SU-DHL-6 (cell line): ENCODE measurements at regions not wholly inside any gene's neighbourhood (a gene's known extent, or its start where the extent isn't known, plus 50 kb on each side); places are given as distances from the start of the nearest gene placed in this dataset.

Experiments
- H2AFZ ChIP-seq: fragments of 200-600 bp; sonication (generic); 2 replicates; pipeline ENCODE4 v1.6.1; 2014; ENCODE audit warnings: low read depth, mild to moderate bottlenecking, moderate library complexity, mixed read lengths, antibody characterized with exemption, low read length; ENCODE audit not compliant: severe bottlenecking
- H3F3A ChIP-seq: fragments of 200-600 bp; shearing (Covaris generic); 2 replicates; pipeline ENCODE4 v1.6.0; 2016; ENCODE audit warnings: antibody characterized with exemption, mild to moderate bottlenecking; ENCODE audit not compliant: insufficient read depth
- H3K27ac ChIP-seq: fragments of 200-600 bp; sonication (generic); 2 replicates; pipeline ENCODE4 v1.5.1; 2016; ENCODE audit warnings: low read depth, mild to moderate bottlenecking, low read length, moderate library complexity, mixed read lengths
- H3K27me3 ChIP-seq: fragments of 200-600 bp; sonication (generic), shearing (Covaris generic); 2 replicates; pipeline ENCODE4 v1.6.0; 2014; ENCODE audit warnings: mild to moderate bottlenecking, low read length
- H3K36me3 ChIP-seq: fragments of 200-600 bp; sonication (generic); 2 replicates; pipeline ENCODE4 v1.6.1; 2014; ENCODE audit warnings: mild to moderate bottlenecking, low read length, mixed read lengths
- H3K4me2 ChIP-seq: fragments of 300-600, 200-600 bp; shearing (Covaris generic), sonication (generic); 2 replicates; pipeline ENCODE4 v1.6.0; 2014; ENCODE audit warnings: low read length, low read depth, mild to moderate bottlenecking; ENCODE audit not compliant: poor library complexity, severe bottlenecking
- H3K4me3 ChIP-seq: fragments of 200-600 bp; sonication (generic); 2 replicates; pipeline ENCODE4 v1.5.1; 2014; ENCODE audit warnings: antibody characterized with exemption, low read length, mild to moderate bottlenecking, mixed read lengths; ENCODE audit not compliant: insufficient read depth, poor library complexity, severe bottlenecking
- H3K79me2 ChIP-seq: fragments of 200-600 bp; sonication (generic); 2 replicates; pipeline ENCODE4 v1.6.1; 2014; ENCODE audit warnings: mild to moderate bottlenecking, low read length, moderate library complexity; ENCODE audit not compliant: insufficient read depth
- H3K9ac ChIP-seq: fragments of 200-600 bp; sonication (generic); 2 replicates; pipeline ENCODE4 v1.7.0; 2014; ENCODE audit warnings: mild to moderate bottlenecking, low read length
- H3K9me2 ChIP-seq: fragments of 200-600 bp; sonication (generic); replicated peaks from 2 replicates; pipeline ENCODE4 v1.6.1; 2014; ENCODE audit warnings: low read length; ENCODE audit not compliant: insufficient read depth
- H3K9me3 ChIP-seq: fragments of 200-600 bp; sonication (generic); 2 replicates; pipeline ENCODE4 v1.6.1; 2014; ENCODE audit warnings: low read length, mixed read lengths; ENCODE audit not compliant: insufficient read depth
- H4K20me1 ChIP-seq: fragments of 200-600 bp; sonication (generic); 2 replicates; pipeline ENCODE4 v1.6.1; 2014; ENCODE audit warnings: low read depth, mild to moderate bottlenecking, antibody characterized with exemption, low read length, moderate library complexity, mixed read lengths
- CTCF ChIP-seq: fragments of 200-600 bp; sonication (generic); IDR thresholded peaks from one replicate; pipeline ENCODE4 v1.5.1; 2017; ENCODE audit warnings: antibody characterized with exemption, mild to moderate bottlenecking, low read length, moderate library complexity; ENCODE audit not compliant: insufficient read depth, poor library complexity, severe bottlenecking
- EZH2phosphoT487 ChIP-seq: fragments of 200-600 bp; sonication (generic), shearing (Covaris generic); conservative IDR thresholded peaks from 2 replicates; pipeline ENCODE4 v1.6.1; 2018; ENCODE audit warnings: mild to moderate bottlenecking, antibody characterized with exemption, low read length, moderate library complexity, mixed read lengths

- H3K9me3 ChIP-seq: no peaks in the 10 kb centered on the region
- no peaks in the 10 kb centered on the region for H3K27me3 ChIP-seq
- H4K20me1 ChIP-seq: no peaks in the 10 kb centered on the region
- H2AFZ ChIP-seq: peak overlapping the region; percentile 82
- no peaks in the 10 kb centered on the region for H3F3A ChIP-seq
- peak overlapping the region; percentile 6 for H3K4me2 ChIP-seq
- no peaks in the 10 kb centered on the region for H3K79me2 ChIP-seq
- no peak overlapping the region for H3K27ac ChIP-seq
- TF ChIP-seq CTCF (no peak), EZH2phosphoT487 (no peak)
- H3K4me3 ChIP-seq: no peak overlapping the region
- no peak overlapping the region for H3K9ac ChIP-seq
- no peaks in the 10 kb centered on the region for H3K9me2 ChIP-seq
- H3K36me3 ChIP-seq: no peaks in the 10 kb centered on the region
These were observed 1061.9 kb upstream of the CDH18 start for GRCh38 chr5:21049901-21050300.

GRCh38 chr5:21030981-21031380, 1043.0 kb upstream of the CDH18 start:
- Histone ChIP-seq H3K4me2 (no peak overlapping the region), H3K9me3 (no peaks in the 10 kb centered on the region), H4K20me1 (no peaks in the 10 kb centered on the region), H3K27me3 (no peaks in the 10 kb centered on the region), H2AFZ (peak overlapping the region; percentile 60), H3K9me2 (no peaks in the 10 kb centered on the region), H3K27ac (no peak overlapping the region), H3F3A (no peaks in the 10 kb centered on the region), H3K36me3 (no peaks in the 10 kb centered on the region), H3K79me2 (no peaks in the 10 kb centered on the region), H3K4me3 (no peak overlapping the region), H3K9ac (no peak overlapping the region)
- TF ChIP-seq CTCF (no peak), EZH2phosphoT487 (no peak)

GRCh38 chr5:21024966-21025365, 1037.0 kb upstream of the CDH18 start:
- no peak overlapping the region for H2AFZ ChIP-seq
- no peak overlapping the region for H3K9ac ChIP-seq
- no peaks in the 10 kb centered on the region for H3K9me2 ChIP-seq
- H3K4me3 ChIP-seq: no peak overlapping the region
- no peaks in the 10 kb centered on the region for H3K27me3 ChIP-seq
- no peak overlapping the region for H3K27ac ChIP-seq
- H3K36me3 ChIP-seq: no peaks in the 10 kb centered on the region
- no peak for TF ChIP-seq CTCF
- no peak for TF ChIP-seq EZH2phosphoT487
- no peaks in the 10 kb centered on the region for H3F3A ChIP-seq
- H3K9me3 ChIP-seq: peaks cover 10% of the 10 kb centered on the region; the same call in 1 of the 2 replicates
- H3K79me2 ChIP-seq: no peaks in the 10 kb centered on the region
- no peaks in the 10 kb centered on the region for H4K20me1 ChIP-seq
- H3K4me2 ChIP-seq: no peak overlapping the region
